RCC 7860 (cell line): ENCODE measurements at regions not wholly inside any gene's neighbourhood (a gene's known extent, or its start where the extent isn't known, plus 50 kb on each side); places are given as distances from the start of the nearest gene placed in this dataset.
A peak's percentile ranks its signal among the peaks of the same experiment; 100 is the strongest.

Experiments
- DNase-seq: peaks from one replicate; pipeline ENCODE4 v3.0.0-alpha.2; 2015; ENCODE audit warnings: low spot score
- FAIRE-seq: peaks from 2 replicates; lab custom pipeline; 2012; peaks lifted over from hg19 to GRCh38; lab: Jason Lieb, UNC

DNA sequence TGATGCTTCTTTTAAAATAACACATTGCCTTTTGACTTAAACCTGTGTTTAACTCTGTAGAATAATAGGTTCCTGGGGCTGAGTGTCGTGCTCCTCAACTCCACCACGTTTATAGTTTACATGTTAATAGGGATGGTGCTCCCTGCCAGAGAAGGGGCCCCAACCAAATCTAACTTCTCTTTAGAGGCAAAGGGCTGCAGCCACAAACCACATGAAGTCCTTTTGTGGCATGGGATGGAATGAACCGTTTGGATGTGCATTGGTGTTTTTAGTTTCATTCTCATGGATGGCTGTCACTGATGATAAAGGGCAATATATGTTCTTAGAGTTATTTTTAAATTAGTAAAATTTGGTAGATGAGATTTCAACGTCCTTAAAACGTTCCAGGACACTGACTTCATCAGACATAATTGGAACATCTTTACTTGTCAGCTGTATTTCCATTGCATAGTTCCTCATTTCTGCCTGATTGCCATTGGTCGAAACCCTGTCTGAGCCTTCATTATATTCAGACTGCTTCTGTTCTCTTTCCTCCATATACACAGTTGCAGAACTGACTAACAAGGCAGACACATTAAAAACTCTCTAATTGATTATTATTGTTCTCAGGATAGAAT lies 60.4 kb upstream of the HPF1 start:
- DNase-seq = no peak
- FAIRE-seq = no peak

DNA sequence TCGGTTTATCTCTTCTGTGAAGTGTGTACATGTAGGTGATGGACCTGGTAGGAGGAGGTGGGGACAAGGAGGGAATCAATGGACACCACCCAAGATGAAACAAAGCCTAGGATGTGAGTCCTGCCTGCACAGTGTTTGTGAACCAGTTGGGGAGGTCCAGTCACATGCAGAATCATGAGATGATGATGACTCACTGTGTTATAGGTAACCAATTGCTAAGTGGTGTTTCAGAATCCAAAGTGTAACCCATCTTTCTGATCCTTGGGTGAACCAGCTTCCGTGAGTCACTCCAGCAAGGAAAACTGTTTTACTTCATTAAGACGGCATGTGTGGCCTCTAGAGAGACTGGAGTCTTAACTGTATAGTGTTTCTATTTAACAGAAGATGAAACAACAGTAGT lies 57.9 kb upstream of the HPF1 start:
- peak; percentile 89 for DNase-seq
- peak; percentile 91 for FAIRE-seq

DNA sequence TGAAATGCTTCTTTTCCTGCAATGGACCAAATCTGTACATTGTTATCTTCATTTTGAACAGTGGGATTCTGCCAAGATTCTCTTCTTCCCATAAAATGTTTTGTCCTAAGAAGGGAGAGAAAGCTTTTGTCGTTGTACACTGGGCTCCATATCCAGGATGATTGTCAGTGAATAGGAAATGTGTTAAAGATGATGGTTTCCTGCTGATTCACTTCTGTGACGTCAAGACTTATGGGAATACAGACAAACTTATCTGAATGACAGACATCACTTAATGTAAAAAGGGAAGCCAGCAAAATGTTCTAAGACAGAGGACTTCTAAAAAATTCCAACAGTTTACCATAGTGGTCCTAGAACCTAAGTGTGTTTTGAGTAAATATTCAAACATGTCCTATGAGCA lies 53.7 kb upstream of the HPF1 start:
- FAIRE-seq (no peak), DNase-seq (no peak)

DNA sequence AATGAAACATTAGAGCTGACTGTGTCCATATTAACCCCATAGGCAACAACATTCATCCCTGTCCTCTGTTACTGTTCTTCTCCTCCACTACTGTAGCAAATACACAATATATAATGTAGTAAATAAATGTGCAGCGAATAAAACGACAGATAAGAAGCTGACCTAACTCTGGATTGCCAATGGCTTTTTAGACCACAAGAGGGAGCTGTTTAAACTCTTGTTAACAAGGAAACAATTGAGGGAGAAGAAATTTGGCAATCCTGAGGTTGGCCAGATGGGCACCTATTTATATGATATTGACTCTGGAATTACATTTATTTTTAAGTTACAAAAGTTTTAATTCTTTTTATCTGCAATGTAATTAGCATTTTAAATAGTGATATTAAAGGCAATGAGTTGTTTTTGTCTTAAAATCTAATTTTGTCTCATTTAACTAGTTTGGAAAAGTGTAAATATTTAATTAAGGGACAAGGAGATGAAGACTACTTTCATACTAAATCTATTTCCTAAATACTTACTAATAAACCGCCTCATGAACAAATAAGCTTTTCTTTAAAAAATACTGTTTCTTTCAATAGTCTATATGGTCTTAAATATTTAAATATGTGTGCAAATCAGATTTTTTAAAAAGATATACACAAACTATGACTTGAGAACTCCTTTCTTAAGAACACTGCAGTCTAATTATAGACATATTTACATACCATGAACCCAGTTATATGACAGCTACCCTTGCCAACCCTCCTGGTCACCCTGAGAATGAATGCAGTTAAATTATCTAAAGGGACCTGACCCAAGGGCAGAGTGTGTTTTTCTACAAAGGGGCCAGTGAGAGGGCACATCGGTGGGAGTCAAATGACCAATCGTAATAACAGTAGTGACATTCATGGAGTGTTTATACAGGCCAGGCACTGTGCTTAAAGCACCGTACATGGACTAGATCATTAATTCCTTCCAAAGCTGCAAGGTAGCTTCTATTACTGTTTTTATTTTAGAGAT lies 52.9 kb upstream of the HPF1 start:
- DNase-seq (peak; percentile 27), FAIRE-seq (peak; percentile 68)

DNA sequence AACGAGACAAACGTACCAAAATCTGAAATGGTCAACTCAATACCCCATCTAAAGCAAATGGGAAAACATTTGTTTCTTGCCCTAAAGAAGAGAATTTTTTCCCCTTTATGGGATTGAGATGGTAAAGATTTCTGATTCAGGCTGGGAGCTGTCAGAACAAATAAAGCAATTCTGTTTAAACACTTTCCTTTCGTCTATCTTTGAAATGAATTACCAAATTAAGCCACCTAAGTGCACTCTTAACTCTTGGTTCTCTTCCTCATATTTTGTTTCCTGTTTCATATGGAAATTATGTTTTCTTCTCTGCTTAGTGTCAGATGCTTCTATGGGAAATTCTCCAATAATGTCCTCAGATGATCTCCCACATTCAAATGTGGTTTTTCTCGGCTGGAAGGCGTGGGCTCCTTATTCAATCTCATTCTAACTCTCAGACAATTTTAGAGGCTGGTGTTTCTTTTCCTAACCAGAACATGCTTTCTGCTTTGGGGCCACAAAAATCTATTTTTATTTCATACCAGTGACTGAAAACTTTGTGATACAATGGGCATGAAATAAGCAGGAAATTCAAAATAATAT lies 50.3 kb upstream of the HPF1 start:
- FAIRE-seq = no peak

More for the DNA sequence above, 50.3 kb upstream of the HPF1 start:
- no peak for DNase-seq
